H9 (cell line): ENCODE measurements at regions not wholly inside any gene's neighbourhood (a gene's known extent, or its start where the extent isn't known, plus 50 kb on each side); places are given as distances from the start of the nearest gene placed in this dataset.

Experiments
- DNase-seq: peaks from one replicate; pipeline ENCODE4 v3.0.0-alpha.2; 2017
- H2AFZ ChIP-seq: one replicate; pipeline ENCODE4 v1.6.1; 2013; ENCODE audit warnings: mild to moderate bottlenecking, low read length, control low read depth, moderate library complexity
- H2AK5ac ChIP-seq: 2 replicates; pipeline ENCODE4 v1.6.1; 2013; ENCODE audit warnings: low read length, control low read depth, mixed read lengths; ENCODE audit not compliant: insufficient read length
- H2BK120ac ChIP-seq: one replicate; pipeline ENCODE4 v1.6.1; 2013; ENCODE audit warnings: low read depth, mild to moderate bottlenecking, low read length, control low read depth, inconsistent platforms; ENCODE audit not compliant: poor library complexity, severe bottlenecking
- H2BK12ac ChIP-seq: 2 replicates; pipeline ENCODE4 v1.6.1; 2013; ENCODE audit warnings: low read length, control low read depth, mixed read lengths, low read depth; ENCODE audit not compliant: insufficient read length
- H2BK15ac ChIP-seq: 2 replicates; pipeline ENCODE4 v1.6.1; 2013; ENCODE audit warnings: low read depth, low read length, control low read depth
- H2BK20ac ChIP-seq: one replicate; pipeline ENCODE4 v1.6.1; 2013; ENCODE audit warnings: low read depth, mild to moderate bottlenecking, low read length, control low read depth, inconsistent platforms; ENCODE audit not compliant: poor library complexity, severe bottlenecking
- H2BK5ac ChIP-seq: 2 replicates; pipeline ENCODE4 v1.6.1; 2013; ENCODE audit warnings: low read length, control low read depth, mixed read lengths; ENCODE audit not compliant: insufficient read length
- H3K14ac ChIP-seq: 2 replicates; pipeline ENCODE4 v1.6.1; 2013; ENCODE audit warnings: low read length, control low read depth; ENCODE audit not compliant: insufficient read depth
- H3K18ac ChIP-seq: 2 replicates; pipeline ENCODE4 v1.6.1; 2013; ENCODE audit warnings: low read depth, mild to moderate bottlenecking, mixed read lengths, low read length, control low read depth; ENCODE audit not compliant: insufficient read length
- H3K23ac ChIP-seq: 2 replicates; pipeline ENCODE4 v1.6.1; 2013; ENCODE audit warnings: low read length, control low read depth, mixed read lengths, low read depth; ENCODE audit not compliant: insufficient read length
- H3K23me2 ChIP-seq: 2 replicates; pipeline ENCODE4 v1.6.1; 2013; ENCODE audit warnings: low read depth, mild to moderate bottlenecking, mixed read lengths, low read length, control low read depth; ENCODE audit not compliant: insufficient read length, poor library complexity, severe bottlenecking
- H3K27ac ChIP-seq: 2 replicates; pipeline ENCODE4 v1.5.1; 2013; ENCODE audit warnings: low read length, control low read depth, mixed read lengths, low read depth; ENCODE audit not compliant: insufficient read length
- H3K27me3 ChIP-seq: 2 replicates; pipeline ENCODE4 v1.6.1; 2013; ENCODE audit warnings: low read length, control low read depth, inconsistent platforms; ENCODE audit not compliant: insufficient read depth
- H3K4ac ChIP-seq: 2 replicates; pipeline ENCODE4 v1.6.1; 2013; ENCODE audit warnings: low read depth, mild to moderate bottlenecking, control low read depth, inconsistent platforms, low read length, moderate library complexity
- H3K4me1 ChIP-seq: 2 replicates; pipeline ENCODE4 v1.6.1; 2013; ENCODE audit warnings: low read length, control low read depth, inconsistent platforms; ENCODE audit not compliant: insufficient read depth
- H3K4me2 ChIP-seq: 2 replicates; pipeline ENCODE4 v1.6.1; 2013; ENCODE audit warnings: low read length, control low read depth, mixed read lengths; ENCODE audit not compliant: insufficient read length, insufficient read depth
- H3K56ac ChIP-seq: 2 replicates; pipeline ENCODE4 v1.6.1; 2013; ENCODE audit warnings: low read depth, mild to moderate bottlenecking, mixed read lengths, low read length, control low read depth; ENCODE audit not compliant: insufficient read length
- H3K79me1 ChIP-seq: 2 replicates; pipeline ENCODE4 v1.6.1; 2013; ENCODE audit warnings: low read depth, mild to moderate bottlenecking, moderate library complexity, low read length, control low read depth, inconsistent platforms; ENCODE audit not compliant: insufficient read depth, poor library complexity, severe bottlenecking
- H3K79me2 ChIP-seq: 2 replicates; pipeline ENCODE4 v1.6.1; 2013; ENCODE audit warnings: low read length, control low read depth, inconsistent platforms; ENCODE audit not compliant: insufficient read depth
- H3K9ac ChIP-seq: 2 replicates; pipeline ENCODE4 v1.6.1; 2013; ENCODE audit warnings: low read length, control low read depth, mixed read lengths; ENCODE audit not compliant: insufficient read length; ENCODE audit errors: extremely low read depth
- H3K9me3 ChIP-seq: one replicate; pipeline ENCODE4 v1.6.1; 2013; ENCODE audit warnings: low read depth, low read length, inconsistent platforms; ENCODE audit not compliant: control insufficient read depth
- H3T11ph ChIP-seq: one replicate; pipeline ENCODE4 v1.6.1; 2013; ENCODE audit warnings: mild to moderate bottlenecking, low read length, control low read depth, inconsistent platforms
- H4K20me1 ChIP-seq: one replicate; pipeline ENCODE4 v1.6.1; 2013; ENCODE audit not compliant: control insufficient read depth, insufficient read length, insufficient read depth
- H4K5ac ChIP-seq: 2 replicates; pipeline ENCODE4 v1.6.1; 2013; ENCODE audit warnings: low read depth, mild to moderate bottlenecking, mixed read lengths, low read length, control low read depth; ENCODE audit not compliant: insufficient read length
- H4K8ac ChIP-seq: replicated peaks from 2 replicates; pipeline ENCODE4 v1.6.1; 2013; ENCODE audit warnings: low read length, control low read depth, mixed read lengths, low read depth; ENCODE audit not compliant: insufficient read length
- H4K91ac ChIP-seq: 2 replicates; pipeline ENCODE4 v1.6.1; 2013; ENCODE audit warnings: low read depth, mild to moderate bottlenecking, moderate library complexity, mixed read lengths, low read length, control low read depth; ENCODE audit not compliant: insufficient read length
- H3K27ac Mint-ChIP-seq, 3 experiments: 2 replicates in 2 of 3; 3 replicates in 1 of 3; pipeline ENCODE4 v1.8.0; 2020 to 2021; ENCODE audit warnings: mixed read lengths in 3 of 3, mild to moderate bottlenecking in 1 of 3, moderate library complexity in 1 of 3
- H3K27me3 Mint-ChIP-seq: 2 replicates; pipeline ENCODE4 v1.8.0; 2021; ENCODE audit warnings: low read depth, mild to moderate bottlenecking, moderate library complexity, mixed read lengths
- H3K36me3 Mint-ChIP-seq, 3 experiments: 2 replicates in 2 of 3; 3 replicates in 1 of 3; pipeline ENCODE4 v1.8.0; 2020 to 2021; ENCODE audit warnings: low read depth in 3 of 3, mixed read lengths in 3 of 3; ENCODE audit not compliant: insufficient read depth in 1 of 3
- H3K4me1 Mint-ChIP-seq, 2 experiments: 2 replicates each; pipeline ENCODE4 v1.8.0; 2020; ENCODE audit warnings: mixed read lengths in 2 of 2
- H3K4me3 Mint-ChIP-seq, 2 experiments: 2 replicates in 1 of 2; 3 replicates in 1 of 2; pipeline ENCODE4 v1.8.0; 2020 to 2021; ENCODE audit warnings: mild to moderate bottlenecking in 2 of 2, mixed read lengths in 2 of 2, moderate library complexity in 1 of 2
- H3K9me3 Mint-ChIP-seq, 2 experiments: 2 replicates in 1 of 2; 3 replicates in 1 of 2; pipeline ENCODE4 v1.8.0; 2020; ENCODE audit warnings: mild to moderate bottlenecking in 2 of 2, mixed read lengths in 2 of 2, moderate library complexity in 1 of 2
- WGBS: extraction: QIAGEN DNeasy Blood & Tissue Kit; methylation state at CpG from one replicate; pipeline ENCODE4 v1.1.7; 2013; ENCODE audit warnings: missing lambda C conversion rate, low lambda C conversion rate, mixed read lengths; ENCODE audit not compliant: insufficient read length; ENCODE audit errors: extremely low coverage; 5-methylcytosine and 5-hydroxymethylcytosine counted together
- TF ChIP-seq, protein P1 (sequence below): fragments of 200-600 bp; sonication (generic); conservative IDR thresholded peaks from 3 replicates; pipeline ENCODE4 v1.8.0; 2021; ENCODE audit warnings: antibody characterized with exemption, mild to moderate bottlenecking

GRCh38 chr4:67152976-67153375 is 392.3 kb downstream of the CENPC start:
- H3K4me3 Mint-ChIP-seq, result no peak overlapping the region

More at GRCh38 chr4:67152976-67153375, 392.3 kb downstream of the CENPC start:
- Histone ChIP-seq H3K4me1 (no peaks in the 10 kb centered on the region), H2AFZ (no peak overlapping the region), H3K79me2 (no peaks in the 10 kb centered on the region), H2AK5ac (no peak overlapping the region), H3K4ac (no peak overlapping the region), H2BK20ac (no peak overlapping the region), H3K14ac (no peak overlapping the region), H3K56ac (no peak overlapping the region), H4K5ac (no peak overlapping the region), H3K23me2 (no peaks in the 10 kb centered on the region), H2BK5ac (no peak overlapping the region), H3K4me2 (no peak overlapping the region), H2BK15ac (no peak overlapping the region), H3K9me3 (no peaks in the 10 kb centered on the region), H2BK12ac (no peak overlapping the region), H4K20me1 (no peaks in the 10 kb centered on the region), H4K91ac (no peak overlapping the region), H3K18ac (no peak overlapping the region), H2BK120ac (no peak overlapping the region), H3K23ac (no peak overlapping the region), H3K27ac (no peak overlapping the region), H3K27me3 (no peaks in the 10 kb centered on the region), H4K8ac (no peak overlapping the region), H3T11ph (no peak overlapping the region), H3K9ac (no peak overlapping the region), H3K79me1 (no peaks in the 10 kb centered on the region)
- Mint-ChIP-seq H3K4me1 (no peaks in the 10 kb centered on the region), H3K36me3 (no peaks in the 10 kb centered on the region), H3K27me3 (no peaks in the 10 kb centered on the region), H3K27ac (no peak overlapping the region), H3K9me3 (no peaks in the 10 kb centered on the region)
- no peak for DNase-seq
- no CpG with 5 or more reads among the region's 3 CpGs for WGBS
- TF ChIP-seq, protein P1, sequence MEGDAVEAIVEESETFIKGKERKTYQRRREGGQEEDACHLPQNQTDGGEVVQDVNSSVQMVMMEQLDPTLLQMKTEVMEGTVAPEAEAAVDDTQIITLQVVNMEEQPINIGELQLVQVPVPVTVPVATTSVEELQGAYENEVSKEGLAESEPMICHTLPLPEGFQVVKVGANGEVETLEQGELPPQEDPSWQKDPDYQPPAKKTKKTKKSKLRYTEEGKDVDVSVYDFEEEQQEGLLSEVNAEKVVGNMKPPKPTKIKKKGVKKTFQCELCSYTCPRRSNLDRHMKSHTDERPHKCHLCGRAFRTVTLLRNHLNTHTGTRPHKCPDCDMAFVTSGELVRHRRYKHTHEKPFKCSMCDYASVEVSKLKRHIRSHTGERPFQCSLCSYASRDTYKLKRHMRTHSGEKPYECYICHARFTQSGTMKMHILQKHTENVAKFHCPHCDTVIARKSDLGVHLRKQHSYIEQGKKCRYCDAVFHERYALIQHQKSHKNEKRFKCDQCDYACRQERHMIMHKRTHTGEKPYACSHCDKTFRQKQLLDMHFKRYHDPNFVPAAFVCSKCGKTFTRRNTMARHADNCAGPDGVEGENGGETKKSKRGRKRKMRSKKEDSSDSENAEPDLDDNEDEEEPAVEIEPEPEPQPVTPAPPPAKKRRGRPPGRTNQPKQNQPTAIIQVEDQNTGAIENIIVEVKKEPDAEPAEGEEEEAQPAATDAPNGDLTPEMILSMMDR, result no peak
